Loucy (cell line): ENCODE measurements at regions not wholly inside any gene's neighbourhood (a gene's known extent, or its start where the extent isn't known, plus 50 kb on each side); places are given as distances from the start of the nearest gene placed in this dataset.
"Not testable (repeated sequence)": the region's sequence is repeated elsewhere in the genome, so short reads cannot be mapped to it uniquely, and the experiment has no call there.

Experiments used
- EZH2phosphoT487 ChIP-seq: fragments of 200-600 bp; IDR thresholded peaks from 2 replicates; pipeline ENCODE4 v1.6.1; 2018; ENCODE audit warnings: antibody characterized with exemption, mild to moderate bottlenecking, moderate library complexity, borderline replicate concordance
- TF ChIP-seq, protein P1 (sequence below): fragments of 200-600 bp; sonication (generic); conservative IDR thresholded peaks from 2 replicates; pipeline ENCODE4 v1.5.1; 2014; ENCODE audit warnings: mild to moderate bottlenecking, antibody characterized with exemption, low read length

DNA sequence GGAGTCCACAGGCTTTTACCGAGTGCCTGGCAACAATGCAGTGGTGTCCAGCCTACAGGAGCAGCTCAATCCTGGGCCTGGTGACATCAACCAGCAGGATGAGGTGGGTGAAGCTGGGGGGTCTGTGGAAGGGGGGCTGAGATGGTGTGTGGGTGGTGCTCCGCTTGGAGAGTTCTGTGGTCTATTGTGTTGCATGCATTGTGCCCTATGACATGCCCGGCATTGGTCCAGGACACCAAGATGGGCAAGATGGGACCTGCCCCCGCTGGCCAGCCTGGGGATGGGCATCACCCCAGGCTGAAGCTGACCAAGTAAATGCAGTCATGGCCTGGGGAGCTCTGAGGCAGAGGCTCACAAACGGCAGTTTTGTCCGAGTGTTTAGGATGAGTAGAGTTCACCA lies 113.3 kb downstream of the ZNF267 start:
- TF ChIP-seq, protein P1, sequence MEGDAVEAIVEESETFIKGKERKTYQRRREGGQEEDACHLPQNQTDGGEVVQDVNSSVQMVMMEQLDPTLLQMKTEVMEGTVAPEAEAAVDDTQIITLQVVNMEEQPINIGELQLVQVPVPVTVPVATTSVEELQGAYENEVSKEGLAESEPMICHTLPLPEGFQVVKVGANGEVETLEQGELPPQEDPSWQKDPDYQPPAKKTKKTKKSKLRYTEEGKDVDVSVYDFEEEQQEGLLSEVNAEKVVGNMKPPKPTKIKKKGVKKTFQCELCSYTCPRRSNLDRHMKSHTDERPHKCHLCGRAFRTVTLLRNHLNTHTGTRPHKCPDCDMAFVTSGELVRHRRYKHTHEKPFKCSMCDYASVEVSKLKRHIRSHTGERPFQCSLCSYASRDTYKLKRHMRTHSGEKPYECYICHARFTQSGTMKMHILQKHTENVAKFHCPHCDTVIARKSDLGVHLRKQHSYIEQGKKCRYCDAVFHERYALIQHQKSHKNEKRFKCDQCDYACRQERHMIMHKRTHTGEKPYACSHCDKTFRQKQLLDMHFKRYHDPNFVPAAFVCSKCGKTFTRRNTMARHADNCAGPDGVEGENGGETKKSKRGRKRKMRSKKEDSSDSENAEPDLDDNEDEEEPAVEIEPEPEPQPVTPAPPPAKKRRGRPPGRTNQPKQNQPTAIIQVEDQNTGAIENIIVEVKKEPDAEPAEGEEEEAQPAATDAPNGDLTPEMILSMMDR = not testable (repeated sequence)
- not testable (repeated sequence) for TF ChIP-seq EZH2phosphoT487
